GM23248 (cell line): ENCODE measurements at regions not wholly inside any gene's neighbourhood (a gene's known extent, or its start where the extent isn't known, plus 50 kb on each side); places are given as distances from the start of the nearest gene placed in this dataset.

Source experiments
- DNase-seq: peaks from one replicate; pipeline ENCODE4 v3.0.0-alpha.2; 2015
- H2AFZ ChIP-seq: fragments of 200-600 bp; sonication (generic); 2 replicates; pipeline ENCODE4 v1.6.1; 2016; ENCODE audit warnings: antibody characterized with exemption
- H3F3A ChIP-seq: fragments of 200-600 bp; sonication (generic); 2 replicates; pipeline ENCODE4 v1.6.1; 2016; ENCODE audit warnings: mild to moderate bottlenecking, antibody characterized with exemption, mixed run types; ENCODE audit not compliant: insufficient read depth
- H3K27ac ChIP-seq: fragments of 200-600 bp; sonication (generic); 2 replicates; pipeline ENCODE4 v1.5.1; 2016; ENCODE audit warnings: mild to moderate bottlenecking
- H3K27me3 ChIP-seq: fragments of 200-600 bp; sonication (generic); replicated peaks from 2 replicates; pipeline ENCODE4 v1.6.1; 2016; ENCODE audit warnings: mild to moderate bottlenecking; ENCODE audit not compliant: insufficient read depth
- H3K36me3 ChIP-seq: fragments of 200-600 bp; sonication (generic); 2 replicates; pipeline ENCODE4 v1.6.1; 2016; ENCODE audit warnings: low read depth, mild to moderate bottlenecking
- H3K4me1 ChIP-seq: fragments of 200-600 bp; sonication (generic); 2 replicates; pipeline ENCODE4 v1.6.1; 2016; ENCODE audit warnings: mild to moderate bottlenecking; ENCODE audit not compliant: insufficient read depth
- H3K4me2 ChIP-seq: fragments of 200-600 bp; sonication (generic); one replicate; pipeline ENCODE4 v1.6.1; 2016; ENCODE audit warnings: mild to moderate bottlenecking; ENCODE audit not compliant: unreplicated experiment
- H3K4me3 ChIP-seq: fragments of 200-600 bp; sonication (generic); 2 replicates; pipeline ENCODE4 v1.5.1; 2016; ENCODE audit warnings: mild to moderate bottlenecking
- H3K79me2 ChIP-seq: fragments of 200-600 bp; sonication (generic); 2 replicates; pipeline ENCODE4 v1.6.1; 2016; ENCODE audit warnings: mild to moderate bottlenecking; ENCODE audit not compliant: insufficient read depth
- H3K9ac ChIP-seq: fragments of 200-600 bp; sonication (generic); 2 replicates; pipeline ENCODE4 v1.6.1; 2016; ENCODE audit warnings: mild to moderate bottlenecking
- H3K9me2 ChIP-seq: fragments of 200-600 bp; sonication (generic); 2 replicates; pipeline ENCODE4 v1.6.1; 2016; ENCODE audit warnings: mixed run types, mild to moderate bottlenecking, moderate library complexity; ENCODE audit not compliant: insufficient read depth
- H3K9me3 ChIP-seq: fragments of 200-600 bp; sonication (generic); one replicate; pipeline ENCODE4 v1.6.1; 2017; ENCODE audit warnings: low read depth
- H4K20me1 ChIP-seq: fragments of 200-600 bp; sonication (generic); 2 replicates; pipeline ENCODE4 v1.6.0; 2016; ENCODE audit not compliant: insufficient read depth
- EZH2 ChIP-seq: fragments of 200-600 bp; sonication (generic); IDR thresholded peaks from 2 replicates; pipeline ENCODE4 v1.6.1; 2018; ENCODE audit warnings: antibody characterized with exemption, mild to moderate bottlenecking; ENCODE audit not compliant: insufficient read depth, poor library complexity, severe bottlenecking
- EZH2phosphoT487 ChIP-seq: fragments of 200-600 bp; sonication (generic); IDR thresholded peaks from 2 replicates; pipeline ENCODE4 v1.6.1; 2018; ENCODE audit warnings: antibody characterized with exemption, moderate library complexity, mild to moderate bottlenecking, low read depth; ENCODE audit not compliant: insufficient read depth
- WGBS, 2 experiments: methylation state at CpG; one replicate each; pipeline ENCODE4 v1.1.6; 2015 to 2017; ENCODE audit warnings: low lambda C conversion rate in 2 of 2, low coverage in 1 of 2; ENCODE audit errors: missing lambda C conversion rate in 2 of 2; 5-methylcytosine and 5-hydroxymethylcytosine counted together
- in situ Hi-C: fragments of 300-500 bp; cut with MboI; formaldehyde crosslinking; loops from 2 replicates; pipeline ENCODE4 v1.15.0; 2020

DNA sequence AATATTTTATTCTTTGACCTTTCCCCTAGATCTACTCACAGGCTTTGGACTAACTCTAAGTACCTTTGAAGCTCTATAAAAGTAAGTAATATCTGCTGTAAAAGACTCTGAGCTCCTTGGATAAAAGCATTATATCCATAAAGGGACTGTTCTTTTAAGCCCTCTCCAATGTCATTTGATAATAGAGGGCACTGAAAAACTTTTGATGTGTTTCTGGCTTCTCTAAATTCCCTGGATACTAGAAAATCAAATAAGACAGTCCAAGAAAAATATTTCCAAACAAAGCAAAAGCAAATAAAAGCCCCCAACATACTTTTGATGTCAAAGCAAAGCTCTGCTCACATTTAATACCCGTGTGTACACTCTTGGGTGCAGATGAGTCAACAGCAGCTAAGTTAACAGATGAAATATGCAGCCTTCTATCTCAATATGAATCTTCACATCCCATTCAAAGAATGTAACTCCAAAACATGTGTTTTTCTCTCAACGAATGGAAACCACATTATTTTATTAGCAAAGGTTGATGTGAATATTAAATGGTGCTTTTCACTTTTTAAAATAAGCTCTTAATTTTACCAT lies 230.3 kb downstream of the CENPF start:
- peaks cover 29% of the 10 kb centered on the region for H3K4me1 ChIP-seq
- TF ChIP-seq EZH2 (no peak), EZH2phosphoT487 (no peak)
- H3F3A ChIP-seq = peaks cover 24% of the 10 kb centered on the region
- in situ Hi-C loops = no loop called here
- peak overlapping the region; percentile 2; the same call in 1 of the 2 replicates for H2AFZ ChIP-seq
- WGBS, 2 experiments = 0% methylated on average over 2 of the region's 2 CpGs
- H3K9me3 ChIP-seq = no peaks in the 10 kb centered on the region
- peak overlapping the region; percentile 35 for H3K27ac ChIP-seq
- H3K4me2 ChIP-seq = peak overlapping the region; percentile 36
- H3K36me3 ChIP-seq = no peaks in the 10 kb centered on the region
- no peaks in the 10 kb centered on the region for H4K20me1 ChIP-seq
- no peaks in the 10 kb centered on the region for H3K9me2 ChIP-seq
- H3K9ac ChIP-seq = no peak overlapping the region
- H3K79me2 ChIP-seq = no peaks in the 10 kb centered on the region
- H3K4me3 ChIP-seq = peak overlapping the region; percentile 4; the same call in 1 of the 2 replicates
- H3K27me3 ChIP-seq = no peaks in the 10 kb centered on the region
- DNase-seq = peak; percentile 79

DNA sequence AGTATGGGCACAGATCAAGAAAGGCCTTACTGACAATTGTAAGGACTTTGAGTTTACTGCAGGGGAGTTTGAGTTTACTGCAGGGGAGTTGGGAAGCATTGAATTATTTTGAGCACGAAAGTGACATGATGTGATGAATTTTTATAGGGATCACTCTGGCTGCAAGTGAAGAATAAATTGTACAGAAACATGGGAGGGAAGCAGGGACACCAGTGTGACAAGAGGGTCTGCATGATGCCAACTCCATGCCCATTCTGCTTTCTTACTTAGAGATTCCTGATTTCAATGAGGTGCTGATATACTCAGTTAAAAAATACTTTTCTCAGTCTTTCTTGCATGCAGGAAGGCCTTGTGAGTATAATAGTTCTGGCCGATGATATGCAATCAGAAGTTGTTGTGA lies 234.4 kb downstream of the CENPF start:
- H3K27me3 ChIP-seq = no peaks in the 10 kb centered on the region
- no peak overlapping the region for H3K27ac ChIP-seq
- TF ChIP-seq EZH2 (no peak), EZH2phosphoT487 (no peak)
- 95 to 100% methylated on average over 2 of the region's 2 CpGs for WGBS, 2 experiments
- no peak overlapping the region for H3K9ac ChIP-seq
- peaks cover 60% of the 10 kb centered on the region for H3F3A ChIP-seq
- no peak for DNase-seq
- no peak overlapping the region for H3K4me3 ChIP-seq
- no peak overlapping the region for H2AFZ ChIP-seq
- H3K4me2 ChIP-seq = peak overlapping the region; percentile 37
- peaks cover 60% of the 10 kb centered on the region for H3K4me1 ChIP-seq
- H3K9me3 ChIP-seq = no peaks in the 10 kb centered on the region
- in situ Hi-C loops = no loop called here
- no peaks in the 10 kb centered on the region for H3K9me2 ChIP-seq
- H3K36me3 ChIP-seq = no peaks in the 10 kb centered on the region
- H4K20me1 ChIP-seq = no peaks in the 10 kb centered on the region
- no peaks in the 10 kb centered on the region for H3K79me2 ChIP-seq

DNA sequence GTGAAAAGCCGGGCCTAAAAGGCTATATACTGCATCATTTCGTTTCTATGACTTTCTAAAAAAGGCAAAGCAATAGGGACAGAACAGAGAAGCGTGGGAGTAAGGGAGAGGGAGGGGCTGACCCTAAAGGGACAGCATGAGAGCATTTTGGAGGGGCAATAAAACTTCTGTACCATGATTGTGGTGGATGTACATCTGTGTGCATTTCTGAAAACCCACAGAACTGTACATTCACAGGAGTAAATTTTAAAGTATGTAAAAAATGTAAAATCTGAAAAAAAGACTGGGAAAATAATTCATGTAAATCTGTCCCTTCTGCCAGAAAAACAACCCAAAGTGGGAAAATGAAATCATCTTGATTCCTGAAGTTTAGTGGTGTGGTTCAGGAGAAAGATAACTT lies 235.4 kb downstream of the CENPF start:
- Histone ChIP-seq H3K4me3 (no peak overlapping the region), H3K9me2 (no peaks in the 10 kb centered on the region), H3K27ac (peak overlapping the region; percentile 34), H3K79me2 (no peaks in the 10 kb centered on the region), H3K27me3 (no peaks in the 10 kb centered on the region), H2AFZ (no peak overlapping the region), H3F3A (peaks cover 64% of the 10 kb centered on the region), H3K4me1 (peaks cover 63% of the 10 kb centered on the region), H3K9me3 (no peaks in the 10 kb centered on the region), H3K36me3 (no peaks in the 10 kb centered on the region), H3K4me2 (peak overlapping the region; percentile 37), H4K20me1 (no peaks in the 10 kb centered on the region), H3K9ac (0 out of 2 replicates have a peak overlapping the region, but pooled peaks have one; percentile 12)
- in situ Hi-C loops = no loop called here
- WGBS, 2 experiments = 62 to 64% methylated on average over 3 of the region's 3 CpGs
- peak; percentile 51 for DNase-seq
- no peak for TF ChIP-seq EZH2
- no peak for TF ChIP-seq EZH2phosphoT487

DNA sequence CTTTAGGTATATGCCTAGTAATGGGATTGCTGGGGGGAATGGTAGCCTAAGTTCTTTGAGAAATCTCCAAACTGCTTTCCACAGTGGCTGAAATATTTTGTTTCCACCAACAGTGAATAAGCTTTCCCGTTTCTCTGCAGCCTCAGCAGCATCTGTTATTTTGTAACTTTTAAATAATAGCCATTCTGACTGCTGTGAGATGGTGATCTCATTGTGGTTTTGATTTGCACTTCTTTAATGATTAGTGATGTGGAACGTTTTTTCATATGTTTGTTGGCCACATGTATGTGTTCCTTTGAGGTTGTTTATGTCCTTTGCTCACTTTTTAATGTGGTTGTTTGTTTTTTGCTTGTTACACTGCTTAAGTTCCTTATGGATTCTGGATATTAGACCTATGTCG lies 237.4 kb downstream of the CENPF start:
- peaks cover 73% of the 10 kb centered on the region for H3F3A ChIP-seq
- DNase-seq = peak; percentile 79
- no peaks in the 10 kb centered on the region for H4K20me1 ChIP-seq
- H3K9me2 ChIP-seq = no peaks in the 10 kb centered on the region
- in situ Hi-C loops = no loop called here
- no peak overlapping the region; the same call in 1 of the 2 replicates for H3K9ac ChIP-seq
- H3K4me1 ChIP-seq = peaks cover 69% of the 10 kb centered on the region
- H3K4me3 ChIP-seq = no peak overlapping the region
- no peaks in the 10 kb centered on the region for H3K36me3 ChIP-seq
- WGBS, 2 experiments = 16 to 20% methylated on average over 3 of the region's 3 CpGs
- H3K27ac ChIP-seq = peak overlapping the region; percentile 67
- no peak for TF ChIP-seq EZH2phosphoT487
- TF ChIP-seq EZH2 = no peak
- H3K27me3 ChIP-seq = no peaks in the 10 kb centered on the region
- no peak overlapping the region for H2AFZ ChIP-seq
- H3K9me3 ChIP-seq = no peaks in the 10 kb centered on the region
- H3K79me2 ChIP-seq = no peaks in the 10 kb centered on the region
- H3K4me2 ChIP-seq = peak overlapping the region; percentile 19
